ENCODE measurements at regions not wholly inside any gene's neighbourhood (a gene's known extent, or its start where the extent isn't known, plus 50 kb on each side); places are given as distances from the start of the nearest gene placed in this dataset.

DNA sequence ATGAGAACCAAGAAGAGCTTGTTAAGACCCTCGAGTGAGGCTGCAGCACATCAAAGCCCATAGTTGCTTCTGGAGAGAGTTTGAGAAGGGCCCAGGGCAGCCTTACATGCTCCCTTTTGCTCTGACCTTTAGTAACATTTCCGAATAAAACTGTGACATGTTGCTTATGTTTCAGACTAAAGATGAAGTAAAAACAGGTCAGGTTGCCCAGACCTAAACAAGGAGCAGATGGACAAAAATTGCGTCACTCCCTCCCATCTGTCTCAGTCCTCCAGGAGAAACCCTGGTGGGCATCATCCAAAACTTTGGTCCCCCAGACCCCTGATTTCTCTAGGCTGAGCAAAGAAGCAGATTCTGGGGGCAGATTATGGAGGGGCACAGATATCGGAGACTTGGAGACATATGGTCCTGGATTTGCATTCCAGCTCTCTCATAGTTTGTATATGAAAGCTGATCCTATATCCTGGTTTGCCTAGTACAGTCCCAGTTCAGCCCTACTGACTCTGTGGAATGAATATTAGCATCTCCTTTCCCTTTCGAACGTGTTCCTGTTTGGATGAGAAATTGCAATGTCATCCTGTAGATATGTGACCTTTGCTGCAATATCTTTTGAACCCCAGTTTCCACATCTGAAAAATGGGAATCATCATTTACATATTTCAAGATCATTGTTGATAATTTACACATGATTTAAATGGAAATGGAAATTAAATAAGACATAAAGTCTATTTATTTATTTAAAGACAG, 304.9 kb upstream of the USP24 start:
- TF ChIP-seq, protein P1, sequence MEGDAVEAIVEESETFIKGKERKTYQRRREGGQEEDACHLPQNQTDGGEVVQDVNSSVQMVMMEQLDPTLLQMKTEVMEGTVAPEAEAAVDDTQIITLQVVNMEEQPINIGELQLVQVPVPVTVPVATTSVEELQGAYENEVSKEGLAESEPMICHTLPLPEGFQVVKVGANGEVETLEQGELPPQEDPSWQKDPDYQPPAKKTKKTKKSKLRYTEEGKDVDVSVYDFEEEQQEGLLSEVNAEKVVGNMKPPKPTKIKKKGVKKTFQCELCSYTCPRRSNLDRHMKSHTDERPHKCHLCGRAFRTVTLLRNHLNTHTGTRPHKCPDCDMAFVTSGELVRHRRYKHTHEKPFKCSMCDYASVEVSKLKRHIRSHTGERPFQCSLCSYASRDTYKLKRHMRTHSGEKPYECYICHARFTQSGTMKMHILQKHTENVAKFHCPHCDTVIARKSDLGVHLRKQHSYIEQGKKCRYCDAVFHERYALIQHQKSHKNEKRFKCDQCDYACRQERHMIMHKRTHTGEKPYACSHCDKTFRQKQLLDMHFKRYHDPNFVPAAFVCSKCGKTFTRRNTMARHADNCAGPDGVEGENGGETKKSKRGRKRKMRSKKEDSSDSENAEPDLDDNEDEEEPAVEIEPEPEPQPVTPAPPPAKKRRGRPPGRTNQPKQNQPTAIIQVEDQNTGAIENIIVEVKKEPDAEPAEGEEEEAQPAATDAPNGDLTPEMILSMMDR (IDR thresholded peaks at IDR 0.05), result no peak
- no peak for TF ChIP-seq POLR2A (IDR thresholded peaks at IDR 0.05)
